Activated CD8-positive, alpha-beta memory T cell treated with anti-CD3 and anti-CD28 coated beads, Interleukin-2, amount 50 U/mL, for 48 hours (primary cell): ENCODE measurements at regions not wholly inside any gene's neighbourhood (a gene's known extent, or its start where the extent isn't known, plus 50 kb on each side); places are given as distances from the start of the nearest gene placed in this dataset.

ENCODE experiments used
- DNase-seq: peaks from one replicate; pipeline ENCODE4 v3.0.0-alpha.2; 2020

DNA sequence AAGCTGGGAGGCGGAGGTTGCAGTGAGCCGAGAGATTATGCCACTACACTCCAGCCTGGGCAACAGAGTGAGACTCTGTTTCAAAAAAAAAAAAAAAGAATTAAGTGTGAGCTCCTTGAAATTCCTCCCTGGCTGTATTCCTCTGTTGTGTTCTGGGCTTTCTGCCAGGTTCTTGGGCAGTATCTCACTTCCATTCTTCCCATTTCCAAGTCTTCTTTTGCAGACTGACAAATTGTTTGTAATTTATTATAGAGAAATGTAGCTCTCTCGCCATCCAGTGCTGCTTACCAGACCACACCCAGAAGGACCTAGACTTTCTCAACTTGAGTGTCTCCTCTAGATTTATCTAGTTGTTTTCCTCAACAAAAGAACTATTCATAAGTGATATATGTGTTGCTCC is 105.0 kb upstream of the ADGRL2 start:
- no peak for DNase-seq

DNA sequence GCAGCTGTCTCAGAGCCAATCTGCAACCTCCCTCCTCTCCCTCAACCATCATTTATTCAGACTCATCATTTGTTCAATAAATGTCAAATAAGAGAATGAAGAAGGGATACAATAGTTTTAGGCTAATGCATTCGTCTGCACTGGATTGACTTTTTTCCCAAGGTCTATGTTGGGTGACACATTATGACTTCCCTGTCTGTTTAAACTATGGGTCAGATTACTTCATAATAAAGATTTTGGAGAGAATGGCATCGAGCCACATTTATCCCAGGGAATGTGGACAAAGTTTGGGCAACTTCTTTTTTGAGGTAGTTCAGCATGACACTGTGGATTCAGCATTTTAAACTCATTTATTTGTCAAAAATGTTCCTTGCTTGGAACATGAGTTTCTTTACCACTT is 107.4 kb upstream of the ADGRL2 start:
- no peak for DNase-seq

DNA sequence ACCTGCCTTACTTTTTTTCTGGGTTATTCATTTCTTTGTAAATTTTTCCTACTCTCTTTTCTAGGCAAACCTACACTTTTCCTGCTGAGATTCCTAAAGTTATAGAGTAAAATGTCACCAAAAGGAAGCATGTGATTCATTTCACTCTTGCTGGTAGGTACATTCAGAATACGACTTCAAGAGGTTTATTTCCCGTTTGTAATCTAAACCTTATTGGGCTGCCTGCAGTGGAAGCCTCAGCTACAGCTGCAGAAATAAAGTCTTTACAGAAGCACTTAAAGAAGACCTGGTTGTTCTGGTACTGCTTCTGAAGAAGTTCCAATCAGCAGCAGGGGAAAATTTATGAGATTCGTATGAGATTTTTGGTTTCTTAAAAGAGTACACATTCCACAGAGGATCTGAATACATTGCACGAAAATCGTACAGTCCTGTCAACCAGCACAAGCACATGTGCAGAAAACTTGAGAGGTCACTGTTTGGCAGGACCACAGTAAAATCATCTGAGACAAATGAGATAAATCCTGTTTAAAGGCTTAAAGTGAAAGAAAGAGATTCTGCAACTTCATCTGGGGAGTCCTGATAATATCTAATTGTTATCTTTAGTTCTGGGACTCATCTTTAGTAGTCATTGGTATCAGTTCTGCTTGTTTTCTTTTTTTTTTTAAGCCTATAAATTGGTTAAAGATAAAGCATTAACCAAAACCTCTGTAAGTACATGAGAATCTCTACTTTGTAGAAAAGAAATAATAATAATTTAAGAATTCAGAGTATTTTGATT is 109.9 kb upstream of the ADGRL2 start:
- no peak for DNase-seq

DNA sequence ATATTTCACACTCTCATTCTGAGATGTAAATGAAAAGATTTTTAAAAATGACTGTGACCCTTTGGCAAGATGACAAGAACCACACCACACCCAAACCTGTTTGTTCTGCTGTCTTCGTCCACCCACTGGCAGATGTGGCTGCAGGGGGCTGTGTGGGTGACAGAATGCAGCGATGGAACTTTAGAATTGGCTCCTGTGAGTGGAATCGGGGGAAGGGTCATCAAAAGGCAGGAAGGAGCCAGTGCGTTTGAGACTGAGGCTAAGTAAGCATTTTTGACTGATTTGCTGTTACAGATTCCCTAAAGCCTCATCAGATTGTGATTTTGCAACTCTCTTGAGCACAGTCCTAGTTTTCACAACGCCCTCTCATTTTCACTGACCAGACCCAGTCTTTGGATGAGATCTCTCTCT is 111.2 kb upstream of the ADGRL2 start:
- DNase-seq = no peak

DNA sequence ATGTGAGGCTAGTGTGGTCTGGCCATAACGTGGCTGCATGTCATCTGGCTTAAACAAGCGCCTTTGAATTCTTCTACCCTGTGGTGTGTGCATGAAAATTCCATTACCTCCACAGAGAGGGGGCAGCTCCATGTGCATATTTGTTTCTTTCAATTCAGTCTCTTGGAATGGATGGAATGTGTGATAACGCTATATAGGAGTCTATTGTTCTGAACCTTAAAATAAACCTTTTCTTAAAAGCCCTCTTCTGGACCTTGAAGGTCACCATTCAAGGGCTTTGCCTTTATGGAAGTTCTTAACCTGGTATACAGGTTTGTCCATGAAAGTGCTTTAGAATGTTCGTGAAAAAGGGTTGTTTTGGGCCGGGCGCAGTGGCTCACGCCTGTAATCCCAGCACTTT is 118.2 kb upstream of the ADGRL2 start:
- DNase-seq = no peak

DNA sequence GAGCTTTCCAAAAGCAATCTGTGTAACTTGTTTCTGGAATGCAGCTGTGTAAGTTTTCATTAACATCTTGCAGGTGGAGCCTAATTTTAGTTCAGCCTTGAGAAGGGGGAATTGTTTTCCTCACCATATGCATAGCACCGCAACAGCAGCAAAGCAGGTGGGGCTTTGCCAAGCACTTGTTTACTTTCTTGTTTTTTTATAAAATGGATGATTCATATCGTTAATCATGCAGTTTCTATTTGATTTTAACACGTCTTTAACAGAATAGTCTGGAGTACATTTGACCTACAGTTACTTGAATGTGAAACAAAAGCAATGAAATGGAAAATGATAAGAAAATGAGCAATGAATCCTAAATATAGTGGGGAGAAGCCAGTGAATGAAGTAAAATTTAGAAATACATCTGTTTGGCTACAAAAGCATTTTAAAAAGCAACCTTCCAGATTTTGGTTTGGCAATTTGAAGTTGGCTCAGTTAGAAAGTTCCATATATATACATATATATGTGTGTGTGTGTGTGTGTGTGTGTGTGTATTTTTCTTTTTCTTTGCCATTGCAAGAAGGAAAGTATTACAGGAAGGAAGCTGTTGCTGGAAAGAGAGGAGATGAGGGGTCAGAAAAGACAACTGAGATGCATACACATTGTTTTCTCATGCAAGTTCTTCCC is 119.0 kb upstream of the ADGRL2 start:
- no peak for DNase-seq

DNA sequence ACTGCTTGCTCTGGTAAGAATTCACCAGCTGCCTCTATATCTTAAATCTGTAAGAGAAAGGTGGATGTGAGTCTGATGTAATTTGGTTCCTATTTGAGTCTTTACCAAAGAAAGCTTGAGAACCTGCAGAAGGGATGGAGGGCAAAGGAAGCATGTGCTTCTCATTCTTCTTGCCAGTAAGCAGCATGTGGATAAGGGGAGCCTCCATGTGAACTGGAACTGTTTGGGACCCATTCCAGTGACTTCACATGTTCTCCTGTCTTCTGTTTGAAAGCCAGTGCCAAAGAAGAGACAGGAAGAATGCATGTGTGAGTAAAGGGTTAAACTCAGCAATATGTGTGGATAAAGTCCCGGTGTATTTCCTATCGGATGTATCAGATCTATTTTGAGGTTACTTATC is 119.6 kb upstream of the ADGRL2 start:
- DNase-seq = no peak

DNA sequence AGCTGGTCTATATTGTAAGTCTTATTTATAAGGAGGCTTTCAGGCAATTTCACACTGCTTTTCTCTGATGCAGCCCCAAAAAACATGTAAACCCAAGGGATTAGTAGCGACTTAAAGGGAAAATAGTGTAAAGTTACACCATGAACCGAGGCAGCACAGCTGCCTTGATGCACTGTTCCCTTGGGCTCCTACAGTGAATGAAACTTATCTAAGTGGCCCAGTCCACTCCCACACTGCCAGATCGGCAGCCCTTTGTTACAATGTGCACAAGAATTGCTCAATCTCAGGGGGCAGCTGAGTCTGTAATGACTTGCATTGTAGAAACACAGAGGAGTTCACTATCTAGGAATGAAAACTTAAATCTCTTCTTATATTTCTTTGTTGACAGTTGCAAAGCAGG is 120.8 kb upstream of the ADGRL2 start:
- DNase-seq = no peak

DNA sequence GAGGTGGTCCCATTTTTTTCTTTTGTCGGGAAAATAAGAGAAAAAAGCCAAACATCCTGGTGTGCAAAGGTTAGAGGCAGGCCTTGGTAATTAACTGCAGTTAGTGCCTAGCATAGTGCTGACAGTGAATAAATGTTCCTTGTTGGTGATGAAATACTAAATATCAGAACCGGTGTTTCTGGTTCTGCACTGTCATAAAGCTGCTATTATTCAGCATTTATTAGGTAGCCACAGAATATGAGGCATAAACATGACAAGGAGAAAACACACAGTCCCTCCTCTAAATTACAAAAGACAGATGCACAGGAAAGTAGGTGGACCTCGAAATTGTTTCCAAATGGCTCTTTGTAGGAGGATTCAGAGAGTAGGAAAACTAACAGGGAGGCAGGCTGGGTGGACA is 122.0 kb upstream of the ADGRL2 start:
- DNase-seq = no peak

DNA sequence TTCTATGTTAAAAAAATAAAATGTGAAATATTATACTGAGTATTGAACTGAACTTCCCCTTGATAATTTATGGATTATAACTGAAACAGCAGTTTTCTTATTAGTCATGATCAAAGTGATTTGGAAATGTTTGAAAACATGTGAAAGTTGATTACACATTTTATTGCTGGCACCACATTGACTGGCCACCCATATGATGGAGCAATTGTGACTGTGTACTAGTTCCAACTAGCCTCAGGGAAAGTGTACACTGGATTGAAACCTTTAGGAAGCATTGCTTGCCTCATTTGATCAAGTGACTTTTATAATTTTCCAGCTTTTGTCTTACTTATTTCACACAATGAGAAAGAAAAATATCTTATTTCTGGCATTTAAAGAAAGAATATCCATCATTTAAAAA is 128.0 kb upstream of the ADGRL2 start:
- no peak for DNase-seq

DNA sequence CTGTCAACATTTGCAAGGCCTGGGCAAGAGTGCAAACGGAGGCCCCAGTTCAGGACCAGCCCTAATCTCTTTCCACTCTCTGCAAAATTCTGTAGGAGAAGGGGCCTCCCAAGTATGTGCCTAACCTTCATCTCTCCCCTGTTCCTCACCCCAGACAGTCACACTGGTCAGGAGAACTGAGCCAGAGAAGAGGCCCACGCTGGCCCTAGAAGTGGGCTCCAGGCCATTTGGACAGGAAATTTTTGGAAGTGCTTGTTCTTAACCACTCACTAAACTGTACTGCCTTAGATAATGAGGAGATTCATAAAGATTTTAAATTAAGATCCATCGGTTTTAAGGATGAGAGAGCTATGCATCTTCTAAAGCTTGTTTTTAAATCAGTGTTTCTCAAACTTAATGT is 129.7 kb upstream of the ADGRL2 start:
- DNase-seq = no peak

DNA sequence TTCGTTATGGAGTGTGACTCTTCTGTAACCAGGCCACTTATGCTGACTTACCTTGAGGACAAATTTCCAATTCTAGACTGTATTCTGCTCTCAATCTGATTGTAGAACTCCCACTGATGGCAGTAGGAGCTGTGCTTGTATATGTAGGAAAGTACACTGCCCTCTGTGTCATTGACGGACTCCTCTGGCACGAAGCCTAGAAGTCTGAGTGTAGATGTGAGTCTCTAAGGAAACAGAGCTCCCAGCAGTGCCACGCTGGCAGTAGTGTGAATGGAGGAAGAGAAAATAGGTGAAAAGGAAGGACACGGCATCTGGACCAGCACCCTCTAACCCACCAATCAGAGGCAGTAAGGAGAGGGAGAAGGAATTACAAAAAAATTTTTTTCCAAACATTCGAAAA is 130.4 kb upstream of the ADGRL2 start:
- DNase-seq = no peak

DNA sequence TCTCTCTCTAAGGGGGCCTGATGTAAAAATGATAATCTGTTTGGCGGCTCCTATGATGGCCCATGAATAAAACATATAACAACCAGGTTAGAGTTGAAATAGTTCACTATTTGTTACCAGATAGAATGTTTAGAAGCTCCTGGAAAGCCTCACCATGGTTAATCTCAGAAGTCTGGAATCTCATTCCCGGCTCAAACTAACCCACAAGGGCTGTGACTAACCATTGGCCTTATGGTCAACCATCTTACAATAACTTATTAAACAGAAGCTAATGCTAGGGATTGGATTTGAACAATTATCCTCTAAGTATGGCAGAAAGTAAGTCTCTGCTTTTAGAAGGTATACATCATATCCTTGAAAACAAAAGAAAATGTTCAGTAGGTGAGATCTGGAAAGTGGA is 134.1 kb upstream of the ADGRL2 start:
- no peak for DNase-seq

DNA sequence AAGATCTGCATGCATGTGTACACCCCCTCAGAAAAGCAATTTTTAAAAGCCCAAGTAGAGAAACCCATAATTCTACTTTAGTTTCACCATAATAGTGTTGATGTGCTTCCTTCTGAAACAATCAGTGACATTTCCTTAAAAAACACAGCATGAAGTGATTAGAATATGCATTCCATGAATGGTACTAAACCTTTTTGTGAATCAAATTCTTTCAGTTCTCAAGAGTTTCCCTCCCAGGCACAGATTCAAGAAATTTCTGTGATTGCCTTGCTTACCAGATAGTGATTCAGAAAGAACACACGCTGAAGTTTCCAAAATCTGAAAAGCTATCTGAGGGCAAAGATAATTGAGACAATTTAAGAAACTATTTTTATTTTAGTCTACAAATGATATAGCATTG is 136.4 kb upstream of the ADGRL2 start:
- no peak for DNase-seq

DNA sequence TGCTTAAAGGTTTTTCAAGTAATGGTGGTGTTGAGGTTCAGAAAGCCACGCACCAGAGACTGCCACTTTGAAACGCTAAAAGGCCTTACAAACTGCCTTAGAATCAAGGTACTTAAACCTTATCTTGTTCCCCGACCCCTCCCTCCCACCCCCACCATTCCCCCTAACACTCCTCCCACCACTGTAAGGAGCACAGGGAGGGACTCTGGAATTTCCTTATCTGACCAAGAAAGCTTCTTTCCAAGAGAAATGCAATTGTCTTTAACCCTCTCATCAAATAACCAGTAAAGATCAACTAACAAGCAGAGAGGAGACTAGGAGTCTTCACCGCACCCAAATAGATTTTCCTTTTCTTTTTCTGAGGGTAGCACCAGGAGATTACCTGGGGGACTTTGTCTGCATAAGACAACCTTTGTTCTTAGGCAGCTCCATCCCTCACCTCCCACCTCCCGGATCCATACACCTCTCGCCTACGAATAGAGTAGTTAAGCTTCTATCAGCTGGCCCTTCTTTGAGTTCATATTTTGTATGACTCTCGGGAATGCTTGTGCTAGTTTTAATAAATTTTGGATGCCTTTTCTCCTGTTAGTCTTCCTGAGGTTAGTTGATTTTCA is 137.7 kb upstream of the ADGRL2 start:
- DNase-seq = no peak

DNA sequence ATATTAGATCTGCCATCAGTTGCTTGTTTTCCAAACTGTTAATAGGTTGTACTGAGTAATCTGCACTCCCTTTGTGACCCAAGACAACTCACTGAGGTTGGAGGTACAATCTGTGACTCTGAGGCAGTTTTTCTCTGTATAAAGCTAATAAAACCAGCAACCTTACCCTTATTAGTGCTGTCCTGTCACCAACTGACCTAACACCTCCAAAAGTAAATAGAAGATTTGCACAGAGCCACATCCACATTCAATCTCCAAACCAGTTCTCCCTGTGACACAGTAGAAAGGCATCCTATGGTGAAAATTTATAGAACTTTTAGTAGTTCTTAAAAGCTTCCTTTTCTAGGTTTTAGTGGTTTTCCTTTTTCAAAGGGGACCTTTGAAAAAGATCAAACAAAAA is 140.4 kb upstream of the ADGRL2 start:
- DNase-seq = no peak

DNA sequence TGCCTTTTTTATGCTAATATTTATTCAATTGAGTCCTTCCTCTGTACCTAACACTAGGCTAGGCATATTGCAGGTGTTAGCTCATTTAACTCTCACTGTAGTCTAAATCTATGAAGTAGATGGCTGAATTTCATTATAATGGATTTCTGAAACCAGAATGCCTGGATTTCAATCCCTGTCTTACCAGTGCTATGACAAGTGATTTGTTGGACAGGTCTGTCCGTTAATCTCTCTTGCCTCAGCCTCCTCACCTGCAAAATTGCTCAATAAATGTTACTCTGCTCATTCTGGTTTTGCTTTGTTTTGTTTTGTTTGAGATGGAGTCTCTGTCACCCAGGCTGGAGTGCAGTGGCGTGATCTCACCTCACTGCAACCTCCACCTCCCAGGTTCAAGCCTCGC is 146.1 kb upstream of the ADGRL2 start:
- no peak for DNase-seq

DNA sequence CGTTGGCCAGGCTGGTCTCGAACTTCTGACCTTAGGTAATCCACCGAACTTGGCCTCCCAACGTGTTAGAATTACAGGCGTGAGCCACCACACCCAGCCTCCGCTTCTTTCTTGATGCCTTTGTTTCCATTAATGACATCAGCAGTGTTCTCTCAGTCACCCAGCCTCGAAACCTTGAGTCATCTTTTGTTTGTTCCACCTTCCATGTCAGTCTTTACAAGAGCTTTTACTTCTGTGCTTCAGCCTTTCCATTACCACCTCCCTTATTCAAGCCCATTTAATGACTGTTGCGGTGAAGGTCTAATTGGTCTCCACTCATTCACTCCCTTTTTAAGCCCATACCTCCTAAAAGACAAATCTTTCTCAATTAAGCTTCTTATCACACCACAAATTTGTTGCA is 146.6 kb upstream of the ADGRL2 start:
- no peak for DNase-seq

DNA sequence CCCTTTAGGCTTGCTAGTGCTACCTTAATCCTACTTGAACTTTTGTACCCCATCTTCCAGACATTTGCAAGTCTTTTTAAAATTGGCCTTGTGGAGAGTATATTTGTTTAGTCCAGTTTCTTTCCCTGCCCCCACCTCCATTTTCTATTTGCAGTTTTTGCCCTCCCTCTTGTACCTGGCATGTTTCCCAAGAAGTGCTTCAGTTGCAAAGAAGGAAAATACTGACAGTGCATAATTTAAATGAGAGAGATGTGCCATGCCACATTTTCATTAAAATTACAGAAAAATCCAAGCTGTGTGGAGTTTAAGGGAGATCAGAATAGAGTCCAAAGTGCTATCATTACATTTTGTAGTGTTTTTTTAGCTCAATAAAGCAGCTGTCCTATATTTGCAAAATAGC is 150.0 kb upstream of the ADGRL2 start:
- no peak for DNase-seq

DNA sequence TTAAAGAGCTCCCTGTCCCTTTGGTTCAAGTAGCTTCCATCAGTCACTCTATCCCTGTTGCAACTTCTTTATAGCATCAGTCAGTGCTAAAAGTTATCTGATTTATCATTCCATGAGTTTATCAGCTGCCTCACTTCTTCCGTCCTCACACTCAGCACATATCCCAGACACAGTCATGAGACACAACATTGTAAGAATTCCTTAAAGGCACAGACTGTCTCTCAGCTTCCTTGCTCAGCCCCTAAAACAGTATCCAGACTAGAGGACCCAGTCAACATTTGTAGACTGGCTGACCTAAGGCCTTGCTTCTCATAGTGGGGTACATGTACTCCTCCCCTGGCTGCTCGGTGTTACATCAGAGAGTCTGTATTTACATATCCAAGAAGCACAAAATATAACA is 164.9 kb upstream of the ADGRL2 start:
- no peak for DNase-seq

DNA sequence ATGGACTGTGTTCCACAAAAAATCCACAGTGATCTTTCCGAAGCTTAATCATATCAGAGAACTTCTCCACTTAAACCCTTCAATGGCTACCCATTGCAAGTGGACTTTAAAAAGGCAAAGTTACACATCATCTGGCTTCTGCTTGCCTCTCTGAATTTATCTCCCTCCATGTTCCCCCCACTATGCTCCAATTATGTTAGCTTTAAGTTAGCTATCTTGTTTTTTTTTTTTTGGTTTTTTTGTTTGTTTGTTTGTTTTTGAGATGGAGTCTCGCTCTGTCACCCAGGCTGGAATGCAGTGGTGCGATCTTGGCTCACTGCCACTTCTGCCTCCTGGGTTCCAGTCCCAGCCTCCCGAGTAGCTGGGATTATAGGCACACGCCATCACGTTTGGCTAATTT is 166.4 kb upstream of the ADGRL2 start:
- DNase-seq = no peak

DNA sequence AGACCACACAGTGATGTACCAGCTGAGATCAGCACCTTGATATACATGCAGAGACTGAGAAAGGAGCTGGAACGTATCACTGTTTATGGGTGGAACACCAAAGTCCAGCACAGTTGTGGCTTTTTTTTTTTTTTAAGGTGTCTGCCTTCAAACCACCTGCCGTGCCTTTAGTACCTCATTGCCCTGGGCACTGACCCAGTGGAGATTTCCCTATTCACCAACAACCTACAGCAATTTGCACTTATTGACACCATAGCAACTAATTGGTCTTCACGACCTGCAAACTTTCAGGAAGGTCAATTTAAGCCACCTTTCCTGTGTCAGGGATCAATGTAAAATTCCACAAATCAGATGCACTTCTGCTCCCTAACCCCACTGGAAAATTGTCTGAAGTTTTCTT is 181.6 kb upstream of the ADGRL2 start:
- DNase-seq = no peak

DNA sequence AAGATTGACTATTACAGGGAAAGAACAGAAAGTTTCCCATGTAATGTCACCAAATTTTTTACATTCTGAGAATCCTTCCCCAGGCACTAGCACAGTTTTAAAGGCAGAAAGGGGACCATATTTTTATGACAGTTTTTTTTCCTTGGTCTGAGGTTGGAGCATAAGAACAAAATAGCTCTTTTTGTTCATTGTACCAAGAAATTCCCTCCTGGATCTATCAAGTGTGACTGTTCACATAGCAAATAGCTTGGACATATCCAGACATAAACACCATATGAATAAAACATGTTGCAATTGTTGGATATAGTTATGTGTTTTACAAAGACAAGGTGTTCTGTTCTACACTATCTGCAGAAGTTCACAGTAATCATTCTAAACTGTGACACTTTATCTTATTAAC is 182.4 kb upstream of the ADGRL2 start:
- DNase-seq = no peak

DNA sequence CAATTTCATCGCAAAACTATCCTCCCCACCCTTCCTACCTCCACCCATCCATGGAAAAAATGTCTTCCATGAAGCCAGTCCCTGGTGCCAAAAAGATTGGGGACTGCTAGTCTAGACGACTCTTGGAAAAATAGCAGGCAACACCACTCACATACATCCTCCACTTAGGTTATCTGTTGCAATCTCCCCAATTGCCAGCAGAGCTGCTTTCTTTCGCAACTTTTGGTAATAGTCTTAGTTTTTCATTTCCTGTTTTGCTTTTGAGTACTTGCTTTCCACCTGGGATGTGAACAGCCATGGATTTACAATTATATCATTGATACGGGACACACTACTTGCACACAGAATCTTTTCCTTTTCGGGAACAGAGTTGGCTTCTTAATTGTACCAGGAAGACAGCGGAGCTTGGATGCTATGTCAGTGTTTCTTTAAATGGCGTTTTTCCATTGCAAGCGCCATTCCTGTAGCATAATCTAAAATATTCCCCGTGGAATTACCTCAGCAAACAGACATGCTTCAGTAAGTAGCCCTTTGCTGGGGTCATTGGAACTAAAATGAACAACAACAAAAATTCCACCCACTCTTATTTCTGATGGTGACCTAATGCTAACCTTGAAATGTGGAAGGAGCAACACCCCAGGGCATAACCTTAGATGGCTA is 183.3 kb upstream of the ADGRL2 start:
- no peak for DNase-seq
